Liver (tissue), 8 donors: ENCODE measurements at regions not wholly inside any gene's neighbourhood (a gene's known extent, or its start where the extent isn't known, plus 50 kb on each side); places are given as distances from the start of the nearest gene placed in this dataset.

ENCODE experiments used
- DNase-seq: peaks from one replicate; pipeline ENCODE4 v3.0.0-alpha.2; 2017; ENCODE audit warnings: low spot score
- H3K27ac ChIP-seq, 2 donors: one replicate each; pipeline ENCODE4 v1.7.0; 2013; ENCODE audit warnings: inconsistent platforms in 2 of 2, low read length in 2 of 2, control low read depth in 1 of 2, low read depth in 1 of 2, mild to moderate bottlenecking in 1 of 2
- H3K27me3 ChIP-seq, 4 donors: one replicate each; pipeline versions ENCODE4 v1.6.1 to v1.7.0; 2013; ENCODE audit warnings: low read length in 3 of 4, inconsistent platforms in 1 of 4, mild to moderate bottlenecking in 1 of 4, moderate library complexity in 1 of 4; ENCODE audit not compliant: control insufficient read depth in 4 of 4, insufficient read depth in 4 of 4
- H3K36me3 ChIP-seq, 4 donors: one replicate each; pipeline versions ENCODE4 v1.6.1 to v1.7.0; 2013; ENCODE audit warnings: low read length in 3 of 4, mild to moderate bottlenecking in 3 of 4, low read depth in 1 of 4, moderate library complexity in 1 of 4; ENCODE audit not compliant: control insufficient read depth in 4 of 4, insufficient read depth in 3 of 4
- H3K4me1 ChIP-seq, 4 donors: one replicate each; pipeline versions ENCODE4 v1.6.1 to v1.7.0; 2013; ENCODE audit warnings: low read length in 3 of 4, mild to moderate bottlenecking in 3 of 4, moderate library complexity in 1 of 4; ENCODE audit not compliant: control insufficient read depth in 4 of 4, insufficient read depth in 4 of 4
- H3K4me3 ChIP-seq, 3 donors: one replicate each; pipeline versions ENCODE4 v1.6.1 to v1.7.0; 2013; ENCODE audit warnings: low read length in 3 of 3, control low read depth in 1 of 3, low read depth in 1 of 3, mild to moderate bottlenecking in 1 of 3
- H3K9ac ChIP-seq, 2 donors: one replicate each; pipeline ENCODE4 v1.7.0; 2013; ENCODE audit warnings: low read length in 2 of 2, mild to moderate bottlenecking in 2 of 2, moderate library complexity in 2 of 2, control low read depth in 1 of 2, low read depth in 1 of 2
- H3K9me3 ChIP-seq, 4 donors: one replicate each; pipeline versions ENCODE4 v1.6.1 to v1.7.0; 2013; ENCODE audit warnings: low read length in 3 of 4; ENCODE audit not compliant: control insufficient read depth in 4 of 4
- CTCF ChIP-seq: fragments of 150-350 bp; IDR thresholded peaks from 2 replicates; pipeline ENCODE4 v1.5.1; 2017; ENCODE audit warnings: improper control_type of control experiment, low read depth, low read length; ENCODE audit not compliant: missing input control
- EGR1 ChIP-seq, 2 donors: IDR thresholded peaks; 2 replicates each; pipeline ENCODE4 v1.6.1; 2016 to 2018; ENCODE audit warnings: antibody characterized with exemption in 2 of 2, low read depth in 2 of 2
- FOXA1 ChIP-seq: IDR thresholded peaks from 2 replicates; pipeline ENCODE4 v1.6.1; 2016; ENCODE audit warnings: antibody characterized with exemption
- FOXA2 ChIP-seq: IDR thresholded peaks from 2 replicates; pipeline ENCODE4 v1.6.1; 2016; ENCODE audit warnings: antibody characterized with exemption
- GABPA ChIP-seq, 2 donors: IDR thresholded peaks in 1 of 2; conservative IDR thresholded peaks in 1 of 2; 2 replicates each; pipeline ENCODE4 v1.6.1; 2016; ENCODE audit warnings: antibody characterized with exemption in 2 of 2, mild to moderate bottlenecking in 1 of 2, moderate library complexity in 1 of 2
- HNF4A ChIP-seq, 2 donors: conservative IDR thresholded peaks; 2 replicates each; pipeline ENCODE4 v1.6.1; 2016; ENCODE audit warnings: antibody characterized with exemption in 2 of 2, mild to moderate bottlenecking in 2 of 2
- HNF4G ChIP-seq: IDR thresholded peaks from 2 replicates; pipeline ENCODE4 v1.6.1; 2016; ENCODE audit warnings: antibody characterized with exemption
- JUND ChIP-seq, 2 donors: IDR thresholded peaks; 2 replicates each; pipeline ENCODE4 v1.6.1; 2016; ENCODE audit warnings: antibody characterized with exemption in 2 of 2
- MAX ChIP-seq: IDR thresholded peaks from 2 replicates; pipeline ENCODE4 v1.6.1; 2016; ENCODE audit warnings: antibody characterized with exemption
- NR2F2 ChIP-seq: IDR thresholded peaks from 2 replicates; pipeline ENCODE4 v1.6.1; 2016; ENCODE audit warnings: antibody characterized with exemption
- RAD21 ChIP-seq, 2 donors: IDR thresholded peaks; 2 replicates each; pipeline ENCODE4 v1.6.1; 2016; ENCODE audit warnings: antibody characterized with exemption in 2 of 2, mild to moderate bottlenecking in 2 of 2
- REST ChIP-seq: IDR thresholded peaks from 2 replicates; pipeline ENCODE4 v1.6.1; 2016; ENCODE audit warnings: antibody characterized with exemption, mild to moderate bottlenecking
- RXRA ChIP-seq, 2 donors: IDR thresholded peaks; 2 replicates each; pipeline ENCODE4 v1.6.1; 2017 to 2018; ENCODE audit warnings: antibody characterized with exemption in 2 of 2, mild to moderate bottlenecking in 1 of 2
- SP1 ChIP-seq: IDR thresholded peaks from 2 replicates; pipeline ENCODE4 v1.6.1; 2018; ENCODE audit warnings: antibody characterized with exemption, mild to moderate bottlenecking
- TAF1 ChIP-seq: conservative IDR thresholded peaks from 2 replicates; pipeline ENCODE4 v1.6.1; 2016; ENCODE audit warnings: antibody characterized with exemption, mild to moderate bottlenecking
- YY1 ChIP-seq: IDR thresholded peaks from 2 replicates; pipeline ENCODE4 v1.6.1; 2016; ENCODE audit warnings: antibody characterized with exemption, mild to moderate bottlenecking
- WGBS: extraction: QIAGEN DNeasy Blood & Tissue Kit; methylation state at CpG from one replicate; pipeline ENCODE4 v1.1.7; 2013; 5-methylcytosine and 5-hydroxymethylcytosine counted together
- TF ChIP-seq, protein P1 (sequence below): IDR thresholded peaks from 2 replicates; pipeline ENCODE4 v1.6.1; 2016; ENCODE audit warnings: antibody characterized with exemption
- TF ChIP-seq, protein P2 (sequence below): IDR thresholded peaks from 2 replicates; pipeline ENCODE4 v1.6.1; 2016; ENCODE audit warnings: antibody characterized with exemption
- donor health status: healthy.
- donor health status: healthy.
- donor health status: healthy.
- donor health status: healthy.
- donor health status: healthy.

DNA sequence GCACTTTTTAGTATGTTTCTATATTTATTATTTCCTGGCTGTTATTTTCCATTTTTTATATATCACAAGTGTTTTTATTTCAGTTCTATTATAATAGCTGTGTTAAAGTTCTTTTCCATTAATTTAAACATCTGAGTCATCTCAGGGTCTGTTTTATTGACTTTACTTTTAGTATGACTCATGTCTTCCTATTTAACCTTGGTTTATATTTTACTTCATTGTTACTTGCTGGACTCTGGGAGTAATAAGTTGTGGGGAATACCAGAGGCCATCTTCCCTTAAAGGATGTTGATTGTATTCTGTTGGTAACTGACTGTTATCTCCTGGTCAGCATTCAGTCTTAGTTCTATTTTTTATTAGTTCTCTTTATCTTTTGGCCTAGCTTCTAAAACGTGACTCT, 1508.2 kb downstream of the CDH11 start:
- peaks cover 0 to 2% (median 0%) of the 10 kb centered on the region in 4 donors for H3K9me3 ChIP-seq
- no peak for TF ChIP-seq HNF4G
- TF ChIP-seq MAX = no peak
- no peak for TF ChIP-seq TAF1
- TF ChIP-seq JUND (IDR thresholded peaks at IDR 0.05) = no peak
- TF ChIP-seq REST = no peak
- no peak for TF ChIP-seq NR2F2
- TF ChIP-seq RXRA (IDR thresholded peaks at IDR 0.05) = no peak
- no peak for TF ChIP-seq SP1
- TF ChIP-seq, protein P1, sequence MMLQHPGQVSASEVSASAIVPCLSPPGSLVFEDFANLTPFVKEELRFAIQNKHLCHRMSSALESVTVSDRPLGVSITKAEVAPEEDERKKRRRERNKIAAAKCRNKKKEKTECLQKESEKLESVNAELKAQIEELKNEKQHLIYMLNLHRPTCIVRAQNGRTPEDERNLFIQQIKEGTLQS = no peak
- no peak for TF ChIP-seq RAD21 (IDR thresholded peaks at IDR 0.05)
- no peak for TF ChIP-seq FOXA1
- TF ChIP-seq YY1 = no peak
- no peak for TF ChIP-seq HNF4A (conservative IDR thresholded peaks at IDR 0.05)
- TF ChIP-seq, protein P2, sequence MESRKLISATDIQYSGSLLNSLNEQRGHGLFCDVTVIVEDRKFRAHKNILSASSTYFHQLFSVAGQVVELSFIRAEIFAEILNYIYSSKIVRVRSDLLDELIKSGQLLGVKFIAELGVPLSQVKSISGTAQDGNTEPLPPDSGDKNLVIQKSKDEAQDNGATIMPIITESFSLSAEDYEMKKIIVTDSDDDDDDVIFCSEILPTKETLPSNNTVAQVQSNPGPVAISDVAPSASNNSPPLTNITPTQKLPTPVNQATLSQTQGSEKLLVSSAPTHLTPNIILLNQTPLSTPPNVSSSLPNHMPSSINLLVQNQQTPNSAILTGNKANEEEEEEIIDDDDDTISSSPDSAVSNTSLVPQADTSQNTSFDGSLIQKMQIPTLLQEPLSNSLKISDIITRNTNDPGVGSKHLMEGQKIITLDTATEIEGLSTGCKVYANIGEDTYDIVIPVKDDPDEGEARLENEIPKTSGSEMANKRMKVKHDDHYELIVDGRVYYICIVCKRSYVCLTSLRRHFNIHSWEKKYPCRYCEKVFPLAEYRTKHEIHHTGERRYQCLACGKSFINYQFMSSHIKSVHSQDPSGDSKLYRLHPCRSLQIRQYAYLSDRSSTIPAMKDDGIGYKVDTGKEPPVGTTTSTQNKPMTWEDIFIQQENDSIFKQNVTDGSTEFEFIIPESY = no peak
- TF ChIP-seq FOXA2 = no peak
- TF ChIP-seq CTCF = no peak
- no peak for TF ChIP-seq EGR1 (IDR thresholded peaks at IDR 0.05; ENCODE audit: low read depth in 2 of 2)
- no peak for TF ChIP-seq GABPA (IDR thresholded peaks at IDR 0.05 in 1 of 2, conservative IDR thresholded peaks at IDR 0.05 in 1 of 2)
- H3K4me3 ChIP-seq = no peak overlapping the region
- WGBS = 49% methylated on average over 1 of the region's 1 CpG
- H3K36me3 ChIP-seq = no peaks in the 10 kb centered on the region
- peaks cover 0 to 4% (median 0%) of the 10 kb centered on the region in 4 donors for H3K27me3 ChIP-seq
- no peak overlapping the region for H3K9ac ChIP-seq
- DNase-seq = no peak
- no peaks in the 10 kb centered on the region for H3K4me1 ChIP-seq
- no peak overlapping the region for H3K27ac ChIP-seq
